ENCODE measurements at regions not wholly inside any gene's neighbourhood (a gene's known extent, or its start where the extent isn't known, plus 50 kb on each side); places are given as distances from the start of the nearest gene placed in this dataset.

DNA sequence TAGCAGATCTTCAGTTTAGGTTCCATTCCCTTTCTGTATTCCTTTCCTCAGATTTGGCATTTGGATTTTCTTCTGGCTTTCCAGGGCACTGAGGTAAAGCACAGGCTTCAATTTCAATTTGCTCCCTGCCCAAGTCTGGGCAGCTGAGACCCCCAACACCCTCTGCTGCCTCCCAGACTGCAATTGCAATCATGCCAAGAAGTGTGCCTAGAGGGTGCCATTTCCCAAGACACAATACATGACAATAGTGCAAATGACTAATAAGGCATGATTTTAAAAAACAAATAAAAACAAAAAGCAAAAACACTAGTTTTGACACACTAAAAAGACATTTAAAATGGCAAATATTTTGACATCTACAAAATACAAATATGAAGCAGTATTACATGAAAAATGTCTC is 364.8 kb downstream of the EPM2A start:
- no peak for DNase-seq

DNA sequence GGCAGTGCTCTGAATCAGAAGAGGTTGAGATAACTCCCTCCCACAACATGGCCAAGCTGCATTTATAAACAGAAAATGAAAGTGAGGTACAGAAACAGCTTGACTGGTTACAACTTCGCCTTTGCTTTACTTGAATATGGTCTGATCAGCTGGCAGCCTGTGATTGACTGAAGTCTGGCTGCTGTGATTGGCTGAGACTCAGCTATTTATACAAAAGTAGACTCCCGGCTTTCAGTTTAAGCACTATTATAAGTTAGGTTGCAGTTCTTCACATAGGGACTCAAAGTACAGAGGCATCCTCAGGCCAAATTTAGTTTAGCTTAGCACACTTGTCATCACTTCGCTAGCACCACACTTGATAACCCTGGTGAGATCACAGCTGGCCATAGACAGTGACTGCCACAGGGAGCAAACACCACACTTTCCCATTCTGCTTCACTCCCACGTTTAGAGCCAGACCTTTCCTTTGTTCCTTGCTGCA is 362.6 kb downstream of the EPM2A start:
- DNase-seq = peak in 1 of 2 donors; percentile 3

DNA sequence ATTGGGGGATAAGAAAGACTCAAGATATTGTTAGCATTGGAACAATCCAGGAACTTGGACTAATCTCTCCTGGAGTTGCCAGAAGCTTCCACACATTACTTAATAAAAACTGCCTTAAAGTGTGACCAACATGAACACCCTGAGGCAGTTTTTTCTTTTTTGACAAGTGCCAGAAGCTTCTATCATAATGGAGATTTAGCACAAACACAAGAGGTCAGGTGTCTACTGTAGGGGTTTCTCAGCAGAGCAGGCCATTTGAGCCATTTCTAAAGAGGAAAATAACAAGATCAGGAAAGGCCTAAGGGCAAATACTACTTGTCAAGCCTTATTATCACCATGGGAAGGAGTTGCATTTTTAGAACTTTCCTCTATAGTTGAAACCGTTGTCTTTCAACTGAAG is 361.5 kb downstream of the EPM2A start:
- DNase-seq = no peak

DNA sequence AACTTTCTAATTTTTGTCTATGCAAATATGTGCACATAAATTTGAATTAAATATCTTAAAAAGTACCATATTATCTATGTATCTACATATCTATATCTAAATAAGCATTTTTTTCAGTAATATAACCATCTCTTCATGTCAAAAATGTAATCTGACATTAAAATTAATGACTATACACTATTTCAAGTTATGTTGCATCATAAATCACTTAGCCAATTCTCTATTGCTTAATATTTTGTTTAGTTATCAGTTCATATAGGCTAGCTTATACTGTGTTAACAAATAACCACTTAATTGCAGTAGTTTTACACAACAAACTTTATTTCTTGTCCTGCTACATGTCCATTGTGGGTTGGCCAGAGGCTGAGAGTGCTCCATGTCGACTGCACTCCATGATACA is 360.8 kb downstream of the EPM2A start:
- DNase-seq = no peak

DNA sequence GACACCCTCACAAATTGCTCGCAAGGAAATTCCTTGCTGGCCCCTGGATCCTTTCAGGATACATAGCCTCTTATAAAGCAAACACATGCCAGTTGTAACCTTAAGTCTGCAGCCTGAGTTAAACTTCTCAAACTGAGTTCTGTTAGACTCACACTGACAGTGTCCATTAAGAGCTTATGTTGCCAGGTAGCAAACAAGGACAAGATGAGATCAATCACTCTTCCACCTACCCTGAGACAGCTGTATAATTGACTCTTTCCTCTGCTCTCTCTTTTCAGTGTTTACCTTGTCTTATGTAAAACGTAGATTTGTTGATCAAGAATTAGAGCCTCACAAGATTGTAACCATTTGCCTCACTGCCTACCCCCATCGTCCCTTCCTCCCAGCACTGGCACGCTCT is 359.8 kb downstream of the EPM2A start:
- no peak for DNase-seq

DNA sequence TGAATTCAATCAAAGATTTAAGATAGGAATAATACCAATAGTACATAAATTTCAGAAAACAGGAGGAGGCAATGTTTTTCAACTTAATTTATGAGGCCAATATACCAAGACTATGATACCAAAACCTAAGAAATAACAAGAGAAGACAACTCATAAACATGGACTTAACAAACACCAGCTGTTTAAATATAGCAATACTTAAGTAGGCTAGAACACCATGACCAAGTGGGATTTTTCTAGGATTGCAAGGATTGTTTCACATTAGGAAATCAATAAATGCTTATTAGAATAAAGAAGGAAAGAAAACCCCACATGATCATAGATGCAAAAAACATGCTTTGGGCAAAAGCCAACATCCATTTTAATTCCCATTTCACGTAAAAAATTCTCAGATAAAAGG is 355.1 kb downstream of the EPM2A start:
- no peak for DNase-seq

DNA sequence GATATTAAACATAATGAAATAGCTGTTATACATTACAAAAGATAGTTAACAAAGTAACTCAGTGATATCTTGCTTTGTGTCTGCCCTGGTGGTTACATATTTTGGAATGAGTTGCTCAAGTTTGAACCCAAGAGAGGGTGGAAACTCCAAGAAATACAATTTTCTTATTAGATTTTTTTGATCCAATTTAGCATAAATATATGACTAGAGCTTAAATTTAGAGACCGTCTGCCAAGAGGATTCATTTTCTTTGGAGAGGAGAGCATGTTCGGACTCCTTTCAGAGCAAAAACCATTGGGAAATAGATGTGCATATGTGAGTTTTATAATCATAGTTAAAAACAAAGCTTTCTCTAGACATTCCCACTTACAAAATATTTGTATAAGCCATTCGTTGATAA is 353.4 kb downstream of the EPM2A start:
- no peak for DNase-seq

DNA sequence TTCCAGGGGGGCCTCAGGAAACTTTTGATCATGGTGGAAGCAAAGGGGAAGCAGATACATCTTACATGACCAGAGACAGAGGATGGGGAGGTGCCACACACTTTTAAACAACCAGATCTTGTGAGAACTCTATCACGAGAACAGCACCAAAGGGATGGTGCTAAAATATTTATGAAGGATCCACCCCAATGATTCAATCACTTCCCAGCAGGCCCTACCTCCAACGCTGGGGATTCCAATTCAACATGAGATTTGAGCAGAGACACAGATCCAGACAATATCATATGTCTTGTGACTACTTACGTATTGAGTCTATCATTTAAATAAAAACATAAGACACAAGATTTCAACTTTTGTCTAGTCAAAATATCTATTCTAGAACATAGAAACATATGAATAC is 351.9 kb downstream of the EPM2A start:
- DNase-seq = no peak

DNA sequence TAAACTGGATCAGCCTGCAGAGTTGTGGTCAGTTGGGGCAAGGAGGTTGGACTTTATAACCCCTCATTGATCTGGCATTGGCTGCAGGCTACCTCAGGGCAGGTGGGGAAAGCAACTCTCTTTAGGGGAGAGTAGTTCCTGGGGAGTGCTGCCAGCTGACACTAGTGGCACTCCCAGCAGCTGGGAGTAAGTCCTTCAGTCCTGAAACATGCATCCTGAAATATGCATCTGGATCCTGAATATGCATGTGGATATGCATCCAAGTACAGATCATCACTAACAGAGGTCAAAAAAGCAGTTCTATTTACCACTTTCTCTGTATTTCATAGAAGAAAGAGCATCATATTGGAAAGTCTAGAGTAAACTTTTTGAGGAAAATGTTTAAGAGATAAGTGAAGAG is 350.8 kb downstream of the EPM2A start:
- DNase-seq = no peak

DNA sequence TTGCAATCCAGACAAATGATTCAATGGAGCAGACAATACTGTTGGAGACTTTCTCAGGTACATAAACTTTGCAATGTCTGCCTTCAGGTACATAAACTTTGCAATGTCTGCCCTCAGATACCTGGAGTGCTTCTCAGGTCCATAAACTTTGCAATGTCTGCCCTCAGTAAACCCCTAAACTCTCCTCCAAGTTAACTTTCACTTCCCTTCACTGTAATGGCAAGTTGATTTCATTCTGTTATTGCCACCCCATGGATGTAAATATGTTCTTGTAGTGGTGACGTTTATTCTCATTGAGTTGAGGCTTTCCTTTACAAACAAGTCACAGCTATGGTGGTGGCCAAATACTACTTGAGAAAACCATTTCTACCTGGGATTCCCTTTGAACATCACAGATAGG is 338.8 kb downstream of the EPM2A start:
- DNase-seq = no peak

DNA sequence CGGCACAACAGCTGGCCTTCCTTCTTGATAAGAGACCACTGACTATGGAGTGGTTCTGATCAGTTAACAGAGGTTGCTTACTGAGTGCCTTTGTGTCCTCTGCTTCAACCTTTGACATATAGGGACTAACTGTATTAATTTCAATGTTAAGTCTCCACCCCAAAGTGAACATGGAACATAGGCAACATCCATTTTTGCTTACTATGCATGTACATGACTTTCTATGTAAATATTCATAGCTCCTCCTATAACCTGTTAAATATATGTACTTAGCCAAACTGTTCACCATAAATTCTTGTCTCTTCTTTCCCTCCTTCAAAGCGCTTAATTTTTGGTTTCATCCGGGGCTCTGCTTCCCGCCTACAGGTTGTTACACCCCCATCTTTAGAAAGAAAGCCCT is 334.8 kb downstream of the EPM2A start:
- no peak for DNase-seq

DNA sequence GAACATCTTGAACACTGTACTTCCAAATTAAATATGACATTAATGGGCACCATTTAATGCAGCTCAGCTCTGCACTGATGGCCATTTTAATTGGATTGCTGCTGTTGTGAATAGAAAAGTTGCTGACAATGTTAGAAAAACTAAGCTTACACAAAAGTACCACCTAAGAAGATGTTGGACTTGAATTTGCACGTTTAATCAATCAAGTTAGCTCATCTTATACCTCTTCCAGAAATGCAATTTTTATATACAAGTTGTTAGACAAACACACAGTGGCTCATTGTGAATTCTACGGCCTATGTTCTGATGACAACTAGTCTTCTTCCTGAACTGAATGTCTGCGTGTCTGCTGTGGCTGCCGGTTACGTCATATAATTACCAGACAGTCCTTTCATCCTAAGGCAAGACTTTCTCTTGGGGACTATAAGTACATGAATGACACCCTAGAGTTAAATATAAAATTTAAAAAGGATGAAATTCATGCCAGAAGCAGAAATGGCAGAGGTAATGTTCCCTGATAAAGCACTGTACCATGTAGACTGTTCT is 330.2 kb downstream of the EPM2A start:
- DNase-seq = no peak

DNA sequence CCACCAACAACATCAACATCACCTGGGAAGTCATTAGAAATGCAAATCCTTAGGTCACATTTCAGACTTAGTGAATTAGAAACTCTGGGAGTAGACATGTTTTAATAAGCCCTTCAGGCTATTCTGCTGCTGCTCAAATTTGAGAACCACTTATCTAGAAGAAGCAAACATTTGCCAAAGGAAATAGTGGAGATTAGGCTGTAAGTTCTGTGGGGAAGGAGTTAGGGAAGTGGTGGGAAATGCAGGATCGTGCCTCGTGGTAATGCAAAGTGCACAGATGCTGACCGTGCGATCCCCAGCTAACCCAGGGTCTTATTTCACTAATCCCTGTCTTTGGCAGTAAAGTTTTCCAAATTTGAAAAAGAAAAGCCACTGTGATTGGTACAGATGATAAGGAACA is 328.5 kb downstream of the EPM2A start:
- no peak for DNase-seq

DNA sequence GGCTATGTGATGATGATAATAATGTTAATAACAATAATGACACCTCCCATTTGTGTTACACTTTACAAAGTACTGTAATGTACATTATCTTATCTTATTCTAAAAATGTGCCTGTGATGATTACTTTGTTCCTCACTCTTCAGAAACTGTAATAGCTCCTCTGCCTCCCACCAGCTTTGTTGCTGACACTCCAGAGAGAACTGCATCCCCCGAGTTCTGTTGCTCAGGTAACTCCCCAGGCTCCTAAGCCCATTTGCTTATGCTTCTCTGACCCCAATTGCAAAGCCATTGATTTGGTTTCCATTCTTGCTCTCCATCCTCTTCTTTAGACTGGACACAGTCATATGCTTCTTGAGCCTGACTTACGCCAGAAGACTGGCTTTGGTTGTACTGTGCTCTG is 319.7 kb downstream of the EPM2A start:
- no peak for DNase-seq

DNA sequence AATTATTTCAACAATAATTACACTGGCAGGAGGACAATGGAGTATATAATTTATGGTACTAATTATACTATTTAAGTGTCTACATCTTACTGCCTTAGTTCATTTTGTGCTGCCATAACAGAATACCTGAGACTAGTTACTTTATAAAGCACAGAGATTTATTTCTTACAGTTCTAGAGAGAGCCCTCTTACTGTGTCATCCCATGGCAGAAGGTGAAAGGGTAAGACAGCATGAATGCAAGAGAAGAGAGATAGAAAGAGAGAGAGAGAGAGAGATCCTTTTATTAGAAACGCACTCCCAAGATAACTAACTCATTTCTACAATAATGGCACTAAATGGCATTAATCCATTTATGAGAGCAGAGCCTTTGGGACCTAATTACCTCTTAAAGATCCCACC is 314.7 kb downstream of the EPM2A start:
- no peak for DNase-seq

DNA sequence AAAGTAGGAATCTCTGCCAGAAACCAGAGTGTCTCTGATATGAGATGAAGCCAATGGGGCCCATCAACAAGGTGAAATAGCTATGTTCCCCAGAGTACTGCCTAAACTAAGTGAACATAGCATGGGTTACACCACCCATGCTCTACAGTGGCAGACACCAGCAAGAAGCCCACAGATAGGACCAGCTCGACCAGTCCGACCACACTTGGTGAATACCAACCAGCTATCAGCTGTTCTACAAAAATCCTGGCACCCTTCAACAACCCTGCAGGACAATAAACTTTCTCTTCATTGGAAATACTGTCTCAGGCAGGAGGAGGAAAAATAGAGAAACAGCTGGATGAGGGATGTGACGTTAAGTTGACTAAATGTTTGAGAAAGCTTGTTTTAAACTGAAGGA is 311.4 kb downstream of the EPM2A start:
- no peak for DNase-seq

DNA sequence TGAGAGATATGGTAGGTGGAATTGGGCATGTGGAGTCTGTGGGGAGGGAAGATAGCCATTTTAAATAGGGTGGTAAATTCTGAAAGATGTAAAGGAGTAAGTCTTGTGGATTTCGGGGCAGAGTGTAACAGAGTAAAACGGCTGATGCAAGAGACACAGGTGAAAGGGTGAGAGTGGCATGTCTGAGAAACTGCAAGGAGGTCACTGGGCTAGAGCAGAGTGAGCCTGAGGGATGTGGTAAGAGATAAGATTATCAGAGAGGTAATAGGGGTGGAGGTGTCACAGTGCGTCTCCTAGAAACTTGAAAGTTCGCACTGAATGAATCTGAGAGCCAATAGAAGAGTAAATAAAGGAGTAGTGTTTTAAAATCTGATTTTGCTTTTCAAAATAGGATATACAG is 308.1 kb downstream of the EPM2A start:
- DNase-seq = no peak

DNA sequence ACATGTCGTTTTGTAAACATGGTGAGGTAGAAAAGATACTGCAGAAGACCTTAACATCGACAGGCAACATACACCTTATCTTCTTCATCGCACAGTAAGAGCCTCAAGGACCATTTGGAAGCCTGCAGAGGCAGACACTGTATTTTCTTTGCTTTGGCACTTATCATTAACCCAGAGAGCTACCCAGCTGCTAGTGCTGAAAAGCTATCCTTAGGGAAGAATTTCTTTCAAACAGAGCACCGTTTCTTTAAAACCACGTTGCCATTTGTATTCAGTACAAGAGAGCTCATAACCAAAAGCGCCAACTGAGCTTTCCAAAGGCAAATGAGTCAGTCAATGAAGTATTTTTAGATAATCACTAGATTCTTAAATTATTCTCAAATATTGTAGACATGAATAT is 306.6 kb downstream of the EPM2A start:
- no peak for DNase-seq

DNA sequence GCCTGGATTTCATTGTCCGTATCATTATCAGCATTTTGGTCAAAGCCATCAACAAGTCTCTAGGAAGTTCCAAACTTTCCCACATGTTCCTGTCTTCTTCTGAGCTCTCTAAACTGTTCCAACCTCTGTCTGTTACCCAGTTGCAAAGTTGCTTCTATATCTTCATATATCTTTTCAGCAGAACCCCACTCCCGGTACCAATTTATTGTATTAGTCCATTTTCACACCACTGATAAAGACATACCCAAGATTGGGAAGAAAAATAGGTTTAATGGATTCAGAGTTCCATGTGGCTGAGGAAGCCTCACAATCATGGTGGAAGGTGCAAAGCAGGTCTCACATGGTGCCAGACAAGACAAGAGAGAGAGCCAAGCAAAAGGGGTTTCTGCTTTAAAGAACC is 293.2 kb downstream of the EPM2A start:
- no peak for DNase-seq

DNA sequence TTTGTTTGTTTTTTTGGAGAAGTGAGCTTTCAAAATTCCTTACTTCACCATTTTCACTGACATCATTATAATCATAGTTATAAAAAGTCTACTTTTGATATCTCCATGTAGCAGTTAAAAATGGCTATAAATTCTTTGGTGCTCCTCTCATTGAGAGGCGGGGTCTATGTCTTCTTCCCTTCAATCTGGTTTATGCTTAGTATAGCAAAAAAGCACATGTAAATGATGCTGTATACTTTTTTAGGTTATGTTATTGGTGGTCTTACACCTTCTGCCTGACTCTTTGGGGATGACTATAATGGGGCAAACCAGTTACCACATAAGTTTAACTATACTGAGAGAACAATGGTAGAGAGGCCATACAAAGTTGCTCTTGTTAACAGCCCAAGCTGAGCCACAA is 289.6 kb downstream of the EPM2A start:
- DNase-seq = no peak

DNA sequence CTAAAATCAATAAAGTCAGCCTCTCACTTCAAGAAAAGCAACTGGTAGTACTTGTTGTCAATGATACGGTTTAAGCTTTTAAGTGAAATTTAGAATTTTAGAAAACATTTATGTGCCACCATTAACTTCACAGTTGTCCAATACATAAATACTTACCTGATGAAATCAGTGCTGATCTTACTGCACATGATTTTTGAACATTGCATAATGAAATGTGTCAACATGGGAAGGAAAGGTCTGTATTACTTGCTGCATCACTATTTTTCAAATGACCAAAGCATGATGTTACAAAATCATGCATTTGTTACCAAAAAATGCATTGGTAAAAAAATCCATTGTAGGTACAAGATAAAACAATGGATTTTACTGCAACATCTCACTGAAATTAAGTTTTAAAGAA is 284.3 kb downstream of the EPM2A start:
- DNase-seq = no peak

DNA sequence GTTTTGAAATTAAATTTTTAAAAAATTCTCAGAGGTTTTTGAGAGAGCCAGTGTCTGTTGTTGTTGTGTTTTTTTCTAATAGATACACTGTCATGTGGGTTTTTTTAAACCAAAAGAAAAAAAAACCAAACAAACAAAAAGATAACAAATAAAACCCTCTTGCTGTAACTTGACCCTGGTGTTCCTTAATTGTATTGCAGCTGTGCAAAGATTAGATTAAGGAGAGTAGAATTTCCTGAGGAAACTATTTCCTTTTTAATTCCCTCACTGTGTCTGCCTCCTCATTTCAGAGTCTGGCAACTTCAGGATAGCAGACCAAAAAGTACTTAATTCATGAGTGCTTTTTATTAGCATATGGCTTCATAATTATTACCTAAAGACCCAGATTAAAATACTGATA is 281.9 kb downstream of the EPM2A start:
- no peak for DNase-seq

DNA sequence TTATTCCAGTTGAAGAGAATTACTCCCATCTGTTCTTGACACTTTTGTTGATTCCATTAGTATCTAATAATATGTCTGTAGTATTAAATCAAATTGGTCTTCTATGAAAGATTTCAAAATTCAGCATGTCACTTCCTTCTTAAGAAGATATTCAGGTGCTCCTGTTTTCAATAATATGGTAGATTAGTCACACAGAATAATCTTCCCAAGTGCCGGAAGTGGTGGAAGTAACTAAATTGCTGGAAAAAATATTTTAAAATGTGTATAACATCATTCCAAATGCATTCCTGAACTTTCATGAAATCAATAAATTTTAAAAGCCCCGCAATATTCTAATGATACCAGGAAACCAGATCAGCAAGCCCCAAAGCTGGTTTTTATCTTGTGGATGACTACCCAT is 281.3 kb downstream of the EPM2A start:
- no peak for DNase-seq

DNA sequence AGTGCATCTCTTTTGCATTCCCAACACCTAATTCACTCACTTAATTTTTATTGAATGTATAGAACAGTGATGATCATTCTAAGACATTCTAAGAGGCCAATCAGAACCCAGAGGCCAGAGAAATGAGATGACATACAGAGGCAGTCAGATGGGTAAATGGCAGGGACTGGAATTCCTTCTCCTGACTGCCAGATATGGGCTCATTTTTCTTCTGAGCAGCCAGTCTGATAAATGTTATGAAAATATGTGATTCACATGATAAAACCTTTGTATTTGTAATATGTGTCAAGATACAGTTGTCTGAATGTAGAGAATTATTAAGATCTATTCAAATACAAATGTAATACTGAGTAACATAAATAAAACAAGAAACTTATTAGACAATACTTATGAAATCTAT is 277.8 kb downstream of the EPM2A start:
- DNase-seq = no peak

DNA sequence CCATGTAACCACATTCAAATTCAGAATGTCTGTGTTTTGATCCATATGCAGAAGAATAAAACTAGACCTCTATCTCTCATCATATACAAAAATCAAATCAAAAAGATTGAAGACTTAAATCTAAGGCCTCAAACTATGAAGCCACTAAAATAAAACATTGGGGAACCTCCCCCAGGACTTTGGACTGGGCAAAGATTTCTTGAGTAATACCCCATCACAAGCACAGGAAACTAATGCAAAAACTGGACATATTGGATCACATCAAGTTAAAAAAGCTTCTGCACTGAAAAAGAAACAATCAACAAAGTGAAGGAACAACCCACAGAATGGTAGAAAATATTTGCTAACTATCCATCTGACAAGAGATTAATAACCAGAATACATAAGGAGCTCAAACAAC is 266.8 kb downstream of the EPM2A start:
- DNase-seq = no peak

DNA sequence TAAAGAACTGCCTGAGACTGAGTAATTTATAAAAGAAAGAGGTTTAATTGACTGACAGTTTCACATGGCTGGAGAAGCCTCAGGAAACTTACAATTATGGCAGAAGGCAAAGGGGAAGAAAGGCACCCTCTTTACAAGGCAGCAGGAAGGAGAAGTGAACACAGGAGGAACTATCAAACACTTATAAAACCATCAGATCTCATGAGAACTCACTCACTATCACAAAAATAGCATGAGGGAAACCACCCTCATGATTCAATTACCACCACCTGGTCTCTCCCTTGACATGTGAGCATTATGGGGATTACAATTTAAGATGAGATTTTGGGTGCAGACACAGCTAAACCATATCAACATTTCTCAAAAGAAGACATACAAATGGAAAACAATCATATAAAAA is 266.3 kb downstream of the EPM2A start:
- DNase-seq = no peak

Data from activated CD4-positive, alpha-beta T cell treated with anti-CD3 and anti-CD28 coated beads for 4 hours (primary cell).